Stimulated activated CD4-positive, alpha-beta T cell treated with anti-CD3 and anti-CD28 coated beads, Interleukin-4, amount 100 ng/mL, for 1 hour (primary cell): ENCODE measurements at regions not wholly inside any gene's neighbourhood (a gene's known extent, or its start where the extent isn't known, plus 50 kb on each side); places are given as distances from the start of the nearest gene placed in this dataset.
A peak's percentile ranks its signal among the peaks of the same experiment; 100 is the strongest.

Experiments used
- DNase-seq: peaks from one replicate; pipeline ENCODE4 v3.0.0-alpha.2; 2020

DNA sequence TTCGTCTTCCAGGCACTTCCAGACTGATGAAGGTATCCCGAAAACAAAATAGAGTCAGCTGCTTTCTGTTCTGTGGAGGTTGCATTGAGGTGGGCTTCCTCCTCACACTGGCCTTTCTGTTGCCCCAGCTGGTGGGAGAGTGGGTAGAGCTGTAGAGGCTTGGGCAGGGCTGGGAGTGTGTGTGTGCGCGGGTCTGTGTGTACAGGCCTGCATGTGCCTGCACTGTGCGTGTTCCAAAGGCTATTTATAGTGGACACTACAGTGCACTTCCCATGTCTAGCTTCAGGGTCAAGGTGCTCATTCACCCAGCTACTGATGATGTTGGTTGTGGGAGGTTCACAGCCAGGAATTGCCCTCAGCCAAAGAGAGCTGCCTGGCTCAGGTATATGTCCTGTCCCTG, 260.1 kb upstream of the HABP2 start:
- DNase-seq: no peak

DNA sequence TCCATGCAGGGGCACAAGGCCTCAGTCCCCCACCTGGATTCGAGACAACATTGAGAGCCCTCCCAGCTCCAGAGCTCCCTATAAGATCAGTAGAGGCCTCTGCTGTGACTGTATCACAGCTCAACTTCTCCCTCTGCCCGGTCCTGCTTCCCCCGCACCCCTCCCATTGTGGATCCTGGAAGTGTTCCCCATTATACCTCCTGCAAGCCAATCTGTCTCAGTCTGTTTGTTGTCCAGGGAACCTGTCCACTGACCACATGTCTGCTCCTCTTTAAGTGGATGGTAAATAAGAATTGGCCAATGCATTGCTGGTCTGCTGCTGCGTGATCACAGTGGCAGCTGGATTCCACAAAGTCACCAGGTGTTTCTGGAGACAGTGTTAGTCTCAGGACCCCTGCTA, 259.7 kb upstream of the HABP2 start:
- DNase-seq: no peak

DNA sequence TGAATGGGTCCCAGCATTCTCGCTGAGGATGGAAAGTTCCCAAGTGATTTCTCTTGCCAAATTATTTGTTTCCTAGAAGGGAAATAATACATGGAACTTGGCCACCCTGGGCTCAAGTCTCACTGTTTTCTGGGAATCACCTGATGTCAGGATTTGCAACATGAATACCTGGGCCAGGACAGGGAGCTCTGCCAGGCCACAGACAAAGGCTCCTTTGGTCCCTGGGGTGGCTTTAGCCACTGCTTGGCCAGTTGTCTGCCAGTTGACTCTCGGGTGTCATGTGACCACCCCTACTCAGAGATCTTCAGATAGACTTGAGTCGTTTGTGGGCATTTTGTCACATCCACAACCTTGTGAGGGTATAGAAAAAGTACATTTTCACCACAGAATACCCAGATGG, 258.0 kb upstream of the HABP2 start:
- DNase-seq: no peak

DNA sequence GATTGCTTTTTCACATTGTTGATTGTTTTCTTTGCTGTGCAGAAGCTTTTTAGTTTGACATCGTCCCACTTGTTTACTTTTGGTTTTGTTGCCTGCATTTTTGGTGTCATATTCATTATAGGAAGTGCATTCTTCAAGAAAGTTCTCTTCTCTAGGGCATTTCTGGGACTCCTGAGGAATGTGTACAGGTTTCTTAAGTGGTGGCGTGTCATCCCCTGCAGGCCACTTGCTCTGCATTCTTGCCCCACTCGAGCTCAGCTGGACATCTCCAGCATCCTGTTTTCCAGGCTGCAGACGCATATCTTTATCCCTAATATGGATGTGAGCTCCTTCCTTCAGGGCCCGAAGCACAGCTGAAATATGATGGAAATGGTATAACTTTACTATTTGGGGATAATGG, 255.6 kb upstream of the HABP2 start:
- DNase-seq: no peak

DNA sequence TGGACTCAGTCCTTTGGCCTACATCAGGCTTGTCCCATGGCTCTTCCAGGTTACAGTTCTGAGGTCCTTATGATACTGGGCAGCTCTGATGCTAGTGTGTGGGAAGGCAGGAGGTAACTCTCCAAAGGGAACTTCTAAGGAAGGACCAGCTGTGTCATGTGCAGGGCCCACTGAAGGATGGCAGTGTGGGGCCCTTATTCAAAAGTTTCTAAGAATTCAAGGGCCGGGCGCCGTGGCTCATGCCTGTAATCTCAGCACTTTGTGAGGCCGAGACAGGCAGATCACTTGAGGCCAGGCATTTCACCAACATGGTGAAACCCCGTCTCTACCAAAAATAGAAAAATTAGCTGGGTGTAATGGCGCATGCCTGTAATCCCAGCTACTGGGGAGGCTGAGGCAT, 254.2 kb upstream of the HABP2 start:
- DNase-seq: no peak

DNA sequence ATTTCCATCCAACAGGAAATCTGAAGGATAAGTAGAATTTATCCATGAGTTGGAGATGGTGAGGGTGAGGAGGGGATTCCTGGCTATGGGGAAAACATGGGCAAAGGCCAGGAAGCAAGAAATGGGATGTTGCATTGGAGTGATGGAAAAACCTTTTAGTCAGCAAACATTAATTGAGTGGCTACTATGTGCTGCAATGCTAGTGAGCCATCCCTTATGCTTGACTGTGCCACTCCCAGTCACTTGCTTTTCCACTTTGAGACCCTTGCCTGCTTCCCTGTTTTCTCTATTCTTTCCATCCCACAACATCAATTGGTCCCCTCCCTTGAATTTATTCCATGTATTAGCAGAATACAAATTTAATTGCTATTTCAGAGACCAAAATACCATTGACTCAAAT, 252.7 kb upstream of the HABP2 start:
- DNase-seq: no peak

DNA sequence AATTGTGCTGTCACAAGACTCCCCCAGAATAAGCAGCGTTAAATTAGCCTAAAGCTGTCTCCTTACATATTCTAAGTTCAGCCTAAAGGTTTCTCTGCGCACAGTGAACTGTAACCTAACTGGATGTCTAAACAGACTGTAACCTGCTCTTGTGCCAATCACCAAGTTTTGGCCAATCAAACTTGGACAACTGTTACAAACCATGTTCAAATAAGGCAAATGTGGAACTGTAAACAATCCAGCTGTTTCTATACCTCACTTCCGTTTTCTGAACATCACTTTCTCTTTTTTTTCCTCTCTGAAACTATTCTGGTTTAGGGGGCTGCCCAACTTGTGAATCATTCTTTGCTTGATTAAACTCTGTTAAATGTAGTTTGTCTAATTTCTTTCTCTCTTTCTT, 252.2 kb upstream of the HABP2 start:
- no peak for DNase-seq

DNA sequence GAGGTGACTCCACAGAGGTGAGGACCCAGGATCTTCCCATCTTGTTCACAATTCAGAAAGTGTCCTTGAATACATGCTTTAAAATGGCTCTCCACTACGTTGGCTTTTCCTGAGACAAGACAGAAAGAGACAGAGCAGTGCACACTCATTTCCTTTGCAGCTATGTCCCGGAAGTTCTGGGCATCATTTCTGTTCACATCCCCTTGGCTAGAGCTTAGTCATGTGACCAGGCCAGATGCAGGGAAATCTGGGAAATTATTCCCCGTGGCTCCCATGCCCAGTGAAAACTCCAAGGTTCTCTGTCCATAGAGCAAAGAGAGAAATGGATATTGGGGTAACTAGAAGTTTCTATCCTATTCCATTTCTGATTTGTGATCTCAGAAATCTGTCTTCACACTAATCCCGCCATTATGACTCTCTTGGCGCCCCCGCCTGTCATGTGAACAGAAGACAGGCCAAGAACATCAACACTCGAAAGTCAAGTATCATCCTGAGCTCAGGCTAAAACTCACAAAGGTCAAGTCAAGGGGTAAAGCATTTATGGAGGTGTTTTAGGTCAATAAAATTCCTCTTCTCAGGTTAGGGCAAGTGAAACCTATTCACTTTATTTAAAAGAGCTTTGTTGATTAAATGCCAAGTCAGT, 251.4 kb upstream of the HABP2 start:
- no peak for DNase-seq

DNA sequence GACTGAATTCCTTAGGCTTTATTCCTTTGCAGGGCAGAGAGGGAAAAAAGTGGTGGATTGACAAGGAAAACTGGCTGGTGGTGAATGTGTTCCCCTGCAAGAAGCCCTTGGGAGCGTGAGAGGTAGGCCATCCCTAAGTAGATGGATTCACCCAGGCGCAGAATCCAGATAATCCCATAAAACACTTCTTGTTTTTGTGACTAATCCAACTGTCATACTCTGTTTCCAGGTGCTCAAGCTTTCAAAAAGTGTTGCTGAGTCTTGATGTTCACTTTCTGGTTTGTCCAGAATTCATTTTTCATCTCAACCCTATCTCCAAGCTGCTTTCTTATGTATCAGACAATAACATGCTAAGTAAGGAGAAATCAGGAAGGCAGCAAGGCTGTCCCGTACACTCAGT, 250.8 kb upstream of the HABP2 start:
- no peak for DNase-seq

DNA sequence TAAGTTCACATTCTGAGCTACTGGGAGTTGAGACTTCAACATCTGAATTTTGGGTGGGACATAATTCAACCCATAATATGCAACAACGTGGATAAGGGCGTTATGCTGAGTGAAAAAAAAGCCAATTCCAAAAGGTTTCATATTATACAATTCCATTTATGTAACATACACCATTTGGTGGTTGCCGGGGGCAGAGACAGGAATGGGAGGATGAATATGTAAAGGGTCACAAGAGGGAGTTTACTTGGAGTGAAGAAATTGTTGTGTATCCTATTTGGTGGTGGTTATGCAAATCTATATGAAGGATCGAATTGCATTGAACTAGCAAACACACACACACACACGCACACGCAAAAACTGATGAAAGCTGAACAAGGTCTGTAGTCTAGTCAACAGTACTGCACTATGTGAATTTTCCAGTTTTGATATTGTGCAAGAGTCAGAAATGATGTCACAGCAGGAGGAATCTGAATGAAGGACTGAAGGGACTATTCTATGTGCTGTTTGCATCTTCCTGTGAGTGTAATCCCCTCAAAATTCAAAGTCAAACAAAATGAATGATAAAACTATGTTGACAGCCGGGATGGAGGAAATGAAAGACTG, 249.2 kb upstream of the HABP2 start:
- no peak for DNase-seq

DNA sequence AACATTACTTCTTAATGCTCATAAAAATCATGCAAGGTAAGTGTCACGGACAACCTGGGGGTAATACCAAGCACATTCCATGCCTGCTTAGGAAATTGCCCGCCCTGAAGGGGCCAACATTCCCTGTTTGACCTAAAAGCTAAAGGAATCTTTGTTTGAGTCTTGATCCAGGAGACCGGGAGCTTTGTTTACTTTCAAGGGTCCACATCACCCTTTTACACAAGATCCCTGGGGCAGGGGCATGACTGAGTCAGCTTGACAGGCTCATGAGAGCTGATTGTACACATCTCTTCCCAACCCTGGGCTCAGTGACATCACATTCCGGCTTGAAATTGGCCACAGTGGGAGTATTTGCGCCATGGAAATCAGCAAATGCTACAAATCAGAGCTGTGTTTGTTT, 248.1 kb upstream of the HABP2 start:
- no peak for DNase-seq

DNA sequence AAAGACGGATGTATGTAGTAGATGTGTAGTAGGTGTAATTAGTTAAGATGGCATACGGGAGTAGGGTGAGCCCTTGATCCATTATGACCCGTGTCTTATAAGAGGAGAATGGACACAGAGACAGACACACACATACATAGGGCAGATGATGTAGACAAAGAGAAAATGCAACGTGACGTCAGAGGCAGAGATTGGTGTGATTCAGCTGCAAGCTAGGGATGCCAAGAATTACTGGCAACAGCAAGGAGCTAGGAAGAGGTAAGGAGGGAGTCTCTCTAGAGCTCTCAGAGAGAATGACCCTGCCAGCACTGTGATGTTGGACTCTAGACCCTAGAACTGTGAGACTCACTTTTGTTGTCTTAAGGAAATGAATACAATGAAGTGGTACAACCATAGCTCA, 247.0 kb upstream of the HABP2 start:
- no peak for DNase-seq

DNA sequence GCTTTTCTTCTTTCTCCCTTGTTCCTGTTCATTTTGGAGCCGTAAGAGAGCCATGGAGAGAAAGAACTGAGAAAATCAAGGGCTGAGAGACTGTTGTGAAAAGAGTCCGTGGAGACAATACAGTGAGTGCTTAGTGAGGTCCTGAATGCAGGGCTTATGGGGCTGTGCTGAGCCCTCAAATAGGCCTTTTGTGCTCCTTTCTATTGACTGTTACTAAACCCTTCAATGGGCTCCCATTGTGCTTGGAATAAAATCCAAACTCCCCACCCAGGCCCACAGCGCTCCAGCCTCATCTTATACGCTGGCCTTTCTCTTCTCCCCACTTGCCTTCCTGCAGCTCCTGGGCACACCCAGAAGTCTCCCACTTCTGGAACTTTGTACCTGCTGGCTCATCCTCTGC, 243.1 kb upstream of the HABP2 start:
- DNase-seq: no peak

DNA sequence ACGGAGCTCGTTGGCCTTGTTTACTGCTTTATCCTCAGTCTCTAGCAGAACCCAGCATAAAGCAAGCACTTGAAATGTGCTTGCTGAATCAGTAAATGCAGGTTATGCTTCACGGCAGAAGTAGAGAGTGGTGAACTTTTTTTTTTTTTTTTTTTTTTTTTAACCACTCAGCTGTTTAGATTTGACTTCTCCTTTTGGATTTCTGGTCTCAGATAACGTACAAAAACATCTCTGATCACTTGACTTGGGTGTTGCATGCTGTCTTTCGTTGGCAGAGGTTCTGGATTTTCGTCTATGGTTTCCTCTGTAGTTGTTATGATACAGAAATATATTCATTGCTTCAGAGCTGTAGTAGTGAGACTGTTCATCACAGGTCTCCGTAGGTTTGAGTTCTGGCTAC, 242.5 kb upstream of the HABP2 start:
- DNase-seq: no peak

DNA sequence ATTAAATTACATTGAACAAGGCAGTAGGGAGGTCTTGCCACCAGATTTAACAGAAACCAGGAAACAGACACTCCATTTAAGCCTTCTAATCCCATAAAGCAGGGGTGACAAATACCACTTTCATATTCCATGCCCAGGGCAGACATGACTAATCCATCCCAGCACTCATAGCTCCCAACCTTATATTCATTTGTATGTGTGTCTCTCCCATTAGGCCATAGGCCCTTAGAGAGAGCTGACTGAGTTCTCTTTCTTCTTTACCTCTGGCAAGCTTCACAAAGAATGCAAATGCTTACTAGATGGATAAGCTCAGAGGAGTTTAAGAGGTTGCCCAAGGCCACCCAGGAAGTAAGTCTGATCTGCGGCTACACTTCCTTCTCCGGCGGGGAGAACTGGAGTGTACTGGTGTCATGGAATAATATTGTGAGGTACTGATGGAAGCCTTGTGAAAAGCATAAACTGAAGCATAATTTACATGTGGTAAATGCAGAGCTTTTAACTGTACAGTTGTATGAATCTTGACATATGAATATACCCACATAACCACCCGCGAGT, 239.7 kb upstream of the HABP2 start:
- no peak for DNase-seq

DNA sequence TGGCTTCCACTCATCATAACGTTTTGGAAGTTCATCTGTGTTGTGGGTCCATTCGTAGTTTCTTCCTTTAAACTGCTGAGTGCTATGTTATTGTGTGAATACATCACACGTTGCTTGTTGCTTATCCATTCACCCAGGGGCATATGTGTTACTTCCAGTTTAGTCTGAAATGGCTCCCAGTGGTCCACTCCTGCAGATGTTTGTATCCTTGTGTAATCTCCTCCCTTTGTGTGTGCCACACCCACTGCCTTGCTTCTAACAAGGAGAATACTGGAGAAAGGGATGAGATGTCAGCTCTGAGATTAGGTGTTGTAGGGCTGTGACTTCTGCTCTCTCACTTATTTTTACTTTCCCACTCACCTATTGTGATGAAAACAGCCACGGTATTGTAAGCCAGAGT, 239.1 kb upstream of the HABP2 start:
- DNase-seq: no peak

DNA sequence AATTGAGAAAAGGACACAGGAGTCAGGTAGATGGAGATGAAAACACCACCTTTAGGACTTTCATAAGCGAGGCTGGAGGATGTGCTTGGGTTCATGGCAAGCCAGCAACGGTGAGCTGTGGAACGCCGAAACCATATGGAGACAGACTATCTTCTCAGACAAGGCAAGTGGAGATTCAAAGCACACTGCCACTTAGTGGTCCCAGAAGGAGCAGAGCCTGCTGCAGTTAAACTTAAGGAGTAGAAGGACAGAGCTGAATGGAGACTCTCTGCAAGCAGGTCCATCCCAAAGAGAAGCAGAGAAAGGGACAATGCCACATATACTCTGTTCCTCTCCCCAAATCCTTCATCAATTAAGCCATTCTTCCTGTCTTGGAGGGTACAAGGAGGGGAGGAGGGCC, 236.3 kb upstream of the HABP2 start:
- DNase-seq: no peak

DNA sequence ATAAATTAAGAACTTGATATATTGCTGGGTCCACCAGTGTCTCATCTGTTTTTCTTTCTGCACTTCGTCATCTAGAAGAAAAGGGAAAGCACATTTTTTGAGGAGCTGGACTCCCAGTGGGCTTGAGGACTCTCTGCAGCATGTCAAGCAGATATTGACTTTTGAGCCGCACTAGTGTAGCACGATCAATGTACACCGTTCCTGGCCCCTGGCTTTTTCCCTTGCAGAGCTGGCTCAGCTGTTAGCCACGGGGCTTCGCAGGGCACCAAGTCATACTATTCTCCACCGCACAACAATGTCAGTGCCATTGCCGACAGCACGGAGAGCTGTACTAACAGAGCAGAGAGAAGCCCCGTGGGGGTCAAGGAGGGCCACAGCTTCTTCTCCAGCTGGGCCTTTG, 235.4 kb upstream of the HABP2 start:
- no peak for DNase-seq

DNA sequence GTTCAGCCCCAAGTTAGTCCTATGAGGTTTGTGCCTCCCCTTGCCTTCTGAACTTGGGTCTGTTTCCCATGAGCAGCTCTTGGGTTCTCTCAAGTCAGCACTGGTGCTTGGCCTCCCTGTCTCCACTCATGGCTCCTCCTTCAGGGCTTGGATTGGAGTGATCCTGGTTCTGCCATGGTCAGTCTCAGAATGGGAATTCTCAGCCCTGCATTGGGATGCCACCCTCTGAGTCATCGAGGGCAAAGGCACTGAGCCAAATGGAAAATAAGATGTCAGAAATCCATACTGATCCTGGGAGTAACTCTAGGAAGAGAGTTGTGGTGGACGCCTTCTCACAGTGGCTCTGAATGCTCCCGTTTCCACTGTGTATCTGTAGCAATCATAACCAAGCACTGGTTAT, 233.4 kb upstream of the HABP2 start:
- DNase-seq: no peak

DNA sequence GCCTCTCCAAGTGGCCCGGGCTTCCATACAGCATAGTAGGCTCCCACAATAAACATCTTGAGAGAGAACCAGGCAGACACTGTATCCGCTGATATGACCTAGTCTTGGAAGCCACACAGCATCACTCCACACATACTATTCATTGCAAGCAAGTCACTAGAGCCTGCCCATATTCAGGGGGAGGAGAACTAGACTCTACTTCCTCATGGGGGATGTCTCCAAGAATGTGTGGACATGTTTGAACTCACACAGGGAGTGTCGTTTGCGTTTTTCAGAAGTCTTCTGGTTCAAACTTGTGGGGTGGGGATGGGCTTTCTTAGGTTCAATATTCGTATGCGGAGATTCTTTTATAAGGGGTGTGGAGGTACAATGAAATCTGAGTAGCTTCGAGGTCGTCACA, 232.6 kb upstream of the HABP2 start:
- DNase-seq: no peak

DNA sequence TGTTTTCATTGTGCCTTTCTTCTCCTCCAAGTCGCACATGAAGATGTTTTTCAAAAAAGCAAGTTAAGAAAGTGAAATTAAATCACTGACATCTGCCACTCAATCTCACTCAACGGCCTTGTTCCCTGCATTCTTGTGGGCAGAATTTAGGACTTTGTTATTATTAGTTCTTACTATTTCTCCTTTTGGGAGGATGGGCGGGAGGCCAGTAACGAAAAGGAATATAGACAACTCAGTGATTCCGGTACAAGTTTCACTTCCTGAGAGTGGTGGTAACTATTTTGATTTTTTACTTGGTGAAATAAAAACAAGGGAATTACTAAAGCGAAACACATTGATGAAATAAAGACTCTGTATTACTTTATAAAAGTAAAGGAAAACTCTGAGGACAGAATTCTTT, 231.9 kb upstream of the HABP2 start:
- no peak for DNase-seq

DNA sequence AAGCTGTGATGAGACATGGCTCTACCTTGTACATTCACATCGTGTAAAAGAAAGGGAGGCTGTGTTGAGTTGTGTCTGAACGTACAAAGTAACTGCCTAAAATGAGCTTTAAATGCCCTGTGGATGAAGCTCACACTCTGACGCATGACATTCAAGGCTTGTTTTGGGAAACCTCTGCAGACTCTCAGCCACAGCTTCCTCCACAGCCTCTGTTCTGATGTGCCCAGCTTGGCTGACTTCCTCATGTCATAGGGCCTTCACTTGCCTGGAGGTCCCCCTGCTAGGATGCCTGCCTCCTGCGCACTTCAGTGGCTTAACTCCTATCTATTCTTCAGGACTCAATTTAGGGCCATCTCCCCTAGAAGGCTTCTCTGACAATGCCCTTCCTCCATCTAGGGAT, 230.0 kb upstream of the HABP2 start:
- DNase-seq: no peak

DNA sequence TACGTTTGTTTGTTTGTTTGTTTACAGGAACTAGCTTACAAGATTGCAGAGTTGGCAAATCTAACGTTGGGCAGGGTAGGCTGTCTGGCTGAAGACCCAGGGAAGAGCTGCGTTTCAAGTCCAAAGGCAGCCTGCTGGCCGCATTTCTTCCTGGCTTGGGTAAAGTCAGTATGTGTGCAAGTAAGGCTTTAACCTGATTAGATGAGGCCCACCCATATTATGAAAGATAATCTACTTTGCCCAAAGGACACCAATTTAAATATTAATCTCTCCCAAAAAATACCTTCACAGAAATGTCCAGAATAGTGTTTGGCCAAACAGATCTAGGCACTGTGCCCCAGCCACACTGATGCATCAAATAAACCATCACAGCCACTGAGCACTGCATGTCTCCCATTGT, 228.9 kb upstream of the HABP2 start:
- DNase-seq: no peak

DNA sequence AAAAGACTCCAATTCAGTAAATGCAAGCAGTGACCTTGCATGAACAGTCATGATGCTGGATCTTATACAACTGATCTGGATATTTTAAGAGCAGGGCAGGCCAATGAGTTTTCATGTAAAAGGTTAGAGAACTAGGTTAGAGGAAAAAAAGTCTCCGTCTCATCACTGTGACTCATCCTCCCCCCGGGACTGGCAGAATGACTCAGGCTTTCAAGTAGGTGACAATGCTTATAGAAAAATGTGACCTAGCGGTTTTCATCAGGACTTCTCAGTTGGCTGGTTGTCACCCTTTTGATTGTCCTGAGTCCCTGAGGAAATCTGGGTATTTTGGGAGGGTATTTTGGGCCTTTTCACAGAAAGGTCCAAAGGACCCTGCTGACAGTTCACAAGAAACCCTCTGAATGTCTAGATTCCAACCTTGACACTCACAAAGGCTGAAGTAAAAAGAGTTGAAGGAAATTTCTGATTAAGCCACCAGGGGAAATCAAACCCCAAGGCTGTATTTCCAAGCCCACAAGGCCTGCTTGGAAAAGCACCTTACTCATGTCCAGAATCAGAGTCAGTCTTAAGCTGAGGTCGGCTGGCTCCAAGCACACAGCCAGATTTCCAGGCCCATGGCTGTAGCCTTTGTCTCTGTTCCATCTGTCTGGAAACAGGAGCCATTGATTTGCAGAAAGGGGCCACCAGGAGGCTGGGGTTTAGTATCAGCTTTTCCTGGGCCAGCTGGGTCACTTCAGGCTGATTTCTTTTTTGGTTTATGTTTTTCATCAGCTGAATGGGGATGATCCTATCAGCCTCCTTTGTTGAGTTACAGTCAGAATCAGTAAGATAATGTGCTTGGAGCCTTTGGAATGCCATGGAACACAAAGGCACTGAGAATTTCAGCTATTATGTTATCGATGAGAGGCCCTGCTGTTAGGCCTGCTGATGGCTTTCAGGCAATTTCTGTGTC, 226.4 kb upstream of the HABP2 start:
- peak; percentile 20 for DNase-seq
